ENCODE measurements at regions not wholly inside any gene's neighbourhood (a gene's known extent, or its start where the extent isn't known, plus 50 kb on each side); places are given as distances from the start of the nearest gene placed in this dataset.

- TF ChIP-seq CTCF (IDR thresholded peaks at IDR 0.05) (no peak), POLR2A (IDR thresholded peaks at IDR 0.05) (no peak)
Measured at GRCh38 chr1:58325866-58326265, 220.7 kb downstream of the OMA1 start.

All from Peyer's patch (tissue), 4 donors.